ENCODE measurements at regions not wholly inside any gene's neighbourhood (a gene's known extent, or its start where the extent isn't known, plus 50 kb on each side); places are given as distances from the start of the nearest gene placed in this dataset.

DNA sequence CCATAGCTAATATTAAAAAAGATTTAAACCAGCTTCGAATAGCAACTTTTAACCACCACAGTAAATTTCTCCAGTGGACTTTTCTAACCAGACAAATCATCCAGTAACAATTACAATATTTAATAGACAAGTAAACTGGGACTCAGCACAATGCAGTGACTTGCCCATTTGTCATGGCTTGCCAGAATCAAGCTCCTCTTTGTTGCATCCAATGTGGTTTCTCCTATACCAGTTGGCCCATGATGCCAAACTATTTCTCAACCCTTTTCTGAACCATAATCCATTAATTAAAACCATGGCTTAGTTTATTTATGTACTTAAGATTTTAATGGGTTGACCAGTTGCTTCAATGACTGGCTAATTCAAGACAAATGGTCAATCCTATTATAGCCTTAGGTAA lies 64.4 kb downstream of the DIO2 start:
- no peak for DNase-seq

DNA sequence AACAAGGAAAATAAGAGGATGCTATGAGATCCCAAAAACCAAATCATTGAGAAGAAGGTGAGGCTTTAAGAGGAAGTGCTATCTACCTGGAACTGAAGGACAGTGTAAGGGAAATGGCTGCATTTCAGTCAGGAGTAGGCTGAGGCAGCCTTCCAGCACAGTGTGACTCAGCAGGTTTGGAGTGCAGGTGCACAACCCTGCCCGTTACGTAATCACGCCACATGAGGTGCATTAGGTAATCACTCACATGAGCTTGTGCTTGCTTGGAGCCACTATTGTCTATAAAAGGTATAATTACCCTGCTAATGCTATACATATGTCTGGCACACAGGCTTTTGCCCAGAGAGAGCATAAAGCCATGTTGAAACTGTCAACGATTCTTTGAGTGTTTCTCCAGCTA lies 74.9 kb downstream of the DIO2 start:
- DNase-seq: no peak

DNA sequence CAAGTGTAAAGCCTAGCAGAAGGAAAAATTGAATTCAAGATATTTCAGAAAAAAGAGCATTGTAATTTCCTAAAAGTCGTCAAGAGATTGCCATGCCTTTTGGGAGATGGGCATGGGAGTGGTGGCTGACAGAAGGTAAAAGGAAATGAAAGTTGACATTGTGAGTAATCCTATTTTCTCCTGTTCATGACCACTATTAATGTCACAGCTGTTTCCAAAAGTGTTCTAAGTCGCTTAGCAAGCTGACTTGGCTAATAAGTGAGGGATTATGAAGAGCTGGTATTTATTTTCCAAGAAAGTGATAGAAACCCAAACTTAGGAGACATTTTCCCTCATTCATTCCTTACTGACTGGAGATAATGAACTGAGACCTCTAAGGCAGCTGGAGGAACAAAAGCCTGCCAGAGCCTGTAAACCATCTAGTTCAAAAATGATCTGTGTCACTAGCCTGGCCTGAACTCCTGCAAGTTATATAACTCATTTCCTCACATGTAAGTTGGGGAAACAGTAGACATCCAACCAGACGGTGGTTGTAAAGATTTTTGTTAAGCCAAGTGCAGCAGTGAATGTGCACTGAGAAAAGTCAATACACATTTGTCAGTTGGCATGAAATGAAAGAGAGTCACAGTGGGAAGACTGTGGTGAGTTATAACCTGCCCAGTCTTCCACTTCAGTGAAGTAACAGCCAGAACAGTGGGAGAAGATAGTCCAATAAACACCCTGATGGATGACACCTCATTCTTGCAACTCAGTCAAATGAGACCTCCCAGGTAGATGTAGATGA lies 75.8 kb downstream of the DIO2 start:
- DNase-seq: no peak

DNA sequence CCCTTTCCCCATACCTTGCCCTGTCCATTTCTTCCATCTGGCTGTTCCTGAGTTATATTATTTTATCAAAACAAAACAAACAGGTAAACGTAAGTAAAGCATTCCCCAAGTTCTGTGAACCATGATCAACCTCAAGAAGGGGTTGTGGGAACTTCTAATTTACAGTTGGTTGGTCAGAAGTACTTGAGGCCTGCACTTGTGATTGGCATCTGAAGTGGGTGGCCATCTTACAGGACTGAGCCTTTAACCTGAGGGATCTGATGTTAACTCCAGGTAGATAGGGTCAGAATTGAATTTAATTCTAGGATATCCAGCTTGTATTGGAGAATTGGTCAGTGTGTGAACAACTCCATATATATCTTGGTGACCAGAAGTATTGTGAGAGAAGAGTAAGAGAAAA lies 77.0 kb downstream of the DIO2 start:
- DNase-seq: no peak

DNA sequence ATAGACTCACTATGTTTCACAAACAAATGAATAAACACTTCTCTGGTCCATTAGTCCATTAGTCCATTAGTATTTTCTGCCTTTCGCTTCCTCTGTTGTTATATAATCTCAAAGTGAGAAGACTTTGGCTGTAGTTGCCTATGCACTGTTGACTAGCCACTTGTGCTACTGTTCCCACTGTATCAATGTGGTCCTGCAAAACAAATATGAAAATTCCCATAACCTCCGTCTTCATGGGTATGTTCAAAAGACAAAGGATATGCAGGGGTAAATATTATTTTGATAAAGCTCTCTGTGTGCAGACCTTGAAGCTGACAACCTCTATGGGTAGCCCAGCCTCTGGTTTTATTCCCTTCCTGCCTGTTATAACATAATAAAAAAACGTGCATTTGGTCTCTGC lies 77.8 kb downstream of the DIO2 start:
- no peak for DNase-seq

DNA sequence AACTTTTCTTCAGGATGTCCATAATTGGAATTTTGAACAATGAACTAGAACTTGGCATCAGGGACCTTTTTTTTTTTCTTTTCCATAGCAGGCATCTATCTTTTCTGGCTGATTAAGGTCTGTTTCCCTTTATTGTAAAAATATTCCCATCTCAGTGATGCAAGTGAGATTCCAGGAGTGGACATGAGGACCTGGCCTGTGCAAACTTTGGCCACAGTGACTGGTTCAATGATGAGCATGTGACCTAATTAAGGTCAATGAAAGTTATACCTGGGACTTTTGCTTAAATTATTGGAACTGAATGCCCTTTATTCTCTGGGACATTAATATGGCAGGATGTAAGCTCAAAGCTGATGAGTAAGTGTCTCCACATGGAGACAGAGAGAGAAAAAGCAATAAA lies 83.8 kb downstream of the DIO2 start:
- DNase-seq: no peak

DNA sequence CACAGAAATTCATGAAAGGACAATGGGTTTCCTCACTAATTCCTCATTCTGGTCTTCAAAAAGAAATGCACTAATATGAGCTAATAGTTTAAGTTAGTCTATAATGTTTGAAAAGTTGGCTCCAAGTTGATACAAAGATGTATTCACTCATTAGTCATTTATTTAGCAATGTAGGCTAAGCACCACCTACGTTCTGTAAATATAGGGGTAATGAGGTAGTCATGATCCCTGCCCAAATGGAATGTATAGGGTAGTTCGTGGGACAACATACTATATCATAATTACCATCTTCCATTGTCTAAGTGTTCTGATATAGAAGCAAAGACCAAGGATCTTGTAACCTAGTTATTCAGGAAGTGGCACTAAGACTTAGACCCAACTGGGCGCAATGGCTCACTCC lies 86.5 kb downstream of the DIO2 start:
- DNase-seq: no peak

DNA sequence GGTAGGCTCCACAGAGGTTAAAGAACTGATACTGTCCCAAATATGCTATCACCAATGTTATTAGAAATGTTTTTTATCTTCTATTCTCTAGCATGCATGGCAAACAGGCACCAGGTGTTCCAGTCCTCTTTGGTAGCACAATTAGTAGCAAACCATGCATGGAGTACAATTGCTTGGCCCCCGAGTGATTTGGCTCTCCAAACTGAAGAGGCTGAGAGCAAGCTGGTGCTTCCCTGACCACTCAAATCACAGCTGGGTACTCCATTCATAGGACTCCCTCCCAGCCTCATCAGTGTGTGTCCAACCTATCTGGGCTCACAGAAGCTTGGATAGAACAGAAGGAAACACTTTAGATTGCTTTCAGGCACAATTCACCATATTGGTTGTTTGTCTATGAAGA lies 93.4 kb downstream of the DIO2 start:
- DNase-seq: no peak

DNA sequence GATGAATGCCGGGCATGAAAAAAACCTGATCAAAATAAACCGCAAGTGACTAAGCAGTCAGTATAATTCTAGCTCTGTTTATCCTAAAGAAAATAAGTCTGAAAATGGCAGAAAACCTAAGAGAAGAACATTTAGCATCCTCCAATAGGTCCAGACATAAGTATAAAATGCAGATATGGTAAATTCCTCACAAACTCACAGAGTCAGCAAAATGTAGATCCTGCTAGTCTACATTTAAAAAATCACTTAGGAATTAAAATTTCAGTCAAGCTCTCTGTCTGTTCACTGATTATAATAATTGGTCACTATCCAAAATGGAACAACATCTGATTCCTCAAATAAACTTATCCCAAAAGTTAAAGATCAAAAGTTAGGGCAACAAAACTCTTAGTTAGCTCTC lies 95.1 kb downstream of the DIO2 start:
- no peak for DNase-seq

DNA sequence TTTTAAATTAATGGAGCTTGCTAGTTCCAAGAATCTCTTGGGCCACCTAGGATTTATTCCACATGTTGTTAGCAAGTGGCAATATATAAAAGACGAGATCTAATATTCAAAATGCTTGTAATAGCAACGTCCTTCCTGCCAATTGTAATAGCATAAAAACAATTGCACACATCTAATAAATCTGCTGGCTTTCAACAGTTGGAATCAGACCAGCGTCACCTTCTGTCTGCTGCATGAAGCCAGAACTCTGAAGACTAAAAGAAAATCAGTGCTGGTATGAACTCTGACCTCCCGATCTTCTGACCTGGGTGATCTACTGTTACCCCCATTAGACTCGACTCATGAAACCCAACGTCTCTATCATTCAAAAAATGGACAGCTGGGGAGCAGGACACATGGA lies 100.6 kb downstream of the DIO2 start:
- no peak for DNase-seq

DNA sequence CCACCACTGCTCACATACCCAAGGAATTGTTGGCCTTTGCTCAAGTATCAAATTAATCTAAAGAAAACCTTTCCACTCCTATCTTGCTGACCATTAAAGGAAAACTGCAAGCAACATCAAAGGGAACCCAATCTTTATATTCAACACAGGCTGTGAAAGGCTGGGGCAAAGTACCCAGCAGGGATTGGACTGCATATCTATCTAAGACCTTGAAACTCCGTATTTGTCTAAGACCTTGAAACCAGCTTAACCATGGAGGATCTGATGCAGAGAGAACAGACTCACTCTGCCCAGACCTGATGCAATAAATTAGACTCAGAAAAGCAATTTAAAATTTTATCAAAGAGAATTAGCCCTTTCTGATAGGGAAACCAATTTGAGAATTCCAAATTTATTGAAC lies 102.2 kb downstream of the DIO2 start:
- DNase-seq: no peak

DNA sequence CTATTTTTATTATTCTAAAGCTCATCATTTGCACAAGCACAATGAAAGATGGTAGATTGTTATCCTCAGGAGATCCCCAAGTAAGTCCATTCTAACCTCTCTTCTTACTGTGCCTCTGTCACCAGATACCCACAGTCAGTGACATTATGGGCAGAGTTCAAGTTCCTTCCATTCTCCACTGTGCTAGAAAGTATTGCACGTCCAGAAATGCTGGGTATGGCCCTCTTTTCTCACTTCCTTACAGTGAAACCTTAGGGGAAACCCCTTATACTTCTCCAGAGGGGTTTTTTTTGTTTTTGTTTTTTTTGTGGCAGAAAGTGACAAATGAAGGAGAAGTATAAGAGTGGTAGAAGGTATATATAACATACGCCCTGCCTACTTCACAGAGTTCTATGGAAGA lies 102.9 kb downstream of the DIO2 start:
- DNase-seq: no peak

DNA sequence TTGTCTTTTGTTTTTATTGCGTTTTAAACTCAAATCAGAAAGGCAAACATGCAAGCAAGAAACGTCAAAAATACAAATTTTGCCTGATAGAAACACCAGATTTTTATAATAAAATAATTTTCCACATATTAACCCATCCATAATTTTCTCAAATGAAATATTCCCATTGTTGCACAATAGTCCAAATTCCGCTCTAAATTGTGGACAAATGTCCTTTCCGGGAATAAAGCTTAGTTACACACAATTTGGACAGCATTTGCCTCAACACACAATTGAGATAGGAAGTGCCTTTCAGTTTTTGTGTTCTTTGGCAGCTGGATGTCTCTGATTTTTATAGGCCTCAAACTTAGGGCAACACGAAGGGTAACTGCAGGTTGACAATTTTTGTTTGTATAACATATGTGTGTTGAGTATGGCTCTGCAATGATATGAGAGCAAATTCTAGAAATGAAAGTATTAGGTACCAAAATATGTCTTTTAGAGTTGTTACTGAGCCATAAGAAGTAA lies 105.8 kb downstream of the DIO2 start:
- DNase-seq: no peak

DNA sequence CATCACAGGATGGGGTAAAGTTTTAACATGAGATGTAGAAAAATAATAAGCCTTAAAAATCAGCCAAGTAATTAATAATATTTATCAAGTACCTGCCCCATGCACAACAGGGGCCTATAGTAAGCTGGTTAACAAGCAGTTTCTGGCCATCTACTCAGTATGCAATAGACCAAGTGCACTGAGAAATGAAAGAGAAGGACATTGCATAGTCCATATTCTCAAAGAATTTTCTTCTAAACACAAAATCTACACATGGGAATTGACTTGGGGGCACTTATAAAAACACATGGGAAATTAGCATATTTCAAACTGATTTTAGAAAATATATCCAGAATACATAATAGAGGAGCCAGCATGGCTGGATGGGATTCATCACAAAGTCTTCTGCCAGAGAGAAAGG lies 109.5 kb downstream of the DIO2 start:
- DNase-seq: no peak

DNA sequence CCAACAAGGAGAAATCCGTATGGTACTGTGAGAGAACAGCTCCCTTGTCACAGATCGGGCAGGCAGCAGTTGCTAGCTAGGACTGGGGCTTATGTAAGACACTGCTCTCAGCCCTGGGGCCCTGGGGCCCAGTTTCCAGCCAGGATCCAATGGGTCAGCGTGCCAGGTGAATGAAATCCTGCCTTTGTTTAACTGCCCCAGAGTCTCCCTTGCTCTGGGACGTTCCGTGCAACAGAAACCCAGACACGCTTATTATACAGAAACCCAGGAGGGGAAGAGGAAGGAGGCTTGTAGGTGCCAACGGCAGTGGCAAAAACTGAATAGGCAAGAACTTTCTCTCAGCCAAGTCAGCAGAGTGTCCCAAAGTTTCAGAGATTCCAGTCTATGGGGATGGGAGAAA lies 110.6 kb downstream of the DIO2 start:
- DNase-seq: no peak

DNA sequence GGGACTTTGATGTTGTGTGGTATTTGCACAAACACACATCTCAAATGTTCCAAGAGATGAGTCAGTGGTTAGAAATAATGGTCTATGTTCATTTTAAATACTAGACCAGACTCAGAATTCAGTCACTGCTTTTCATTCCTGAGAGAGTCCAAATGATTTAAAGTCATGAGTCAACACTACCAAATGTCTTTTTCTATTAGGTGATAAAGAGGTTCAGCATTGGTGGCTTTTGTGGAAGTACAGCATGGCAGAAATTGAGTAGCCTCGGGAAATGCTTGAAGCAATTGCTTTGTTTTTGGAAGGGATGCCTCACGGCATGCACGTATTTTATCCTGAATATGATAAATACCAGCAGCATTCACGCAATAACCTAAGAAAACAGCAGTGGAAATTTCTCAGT lies 115.7 kb downstream of the DIO2 start:
- DNase-seq: no peak

DNA sequence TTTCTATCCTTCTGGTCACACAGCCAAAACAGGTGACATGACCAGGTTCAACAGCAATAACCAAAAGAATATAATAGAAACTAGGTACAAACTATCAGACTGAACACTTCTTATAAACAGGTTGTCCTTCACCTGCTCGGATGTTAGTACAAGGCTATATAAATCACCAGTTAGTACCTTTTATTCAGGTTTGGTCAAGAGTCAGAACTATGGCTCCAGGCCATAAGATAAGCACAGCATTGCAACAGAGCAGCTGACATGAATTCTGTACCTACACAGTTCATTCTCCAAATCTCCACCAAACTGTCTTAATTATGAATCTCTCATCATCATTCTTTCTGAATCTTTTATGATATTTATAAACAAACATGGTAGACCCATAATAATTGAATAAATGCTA lies 123.9 kb downstream of the DIO2 start:
- DNase-seq: no peak

DNA sequence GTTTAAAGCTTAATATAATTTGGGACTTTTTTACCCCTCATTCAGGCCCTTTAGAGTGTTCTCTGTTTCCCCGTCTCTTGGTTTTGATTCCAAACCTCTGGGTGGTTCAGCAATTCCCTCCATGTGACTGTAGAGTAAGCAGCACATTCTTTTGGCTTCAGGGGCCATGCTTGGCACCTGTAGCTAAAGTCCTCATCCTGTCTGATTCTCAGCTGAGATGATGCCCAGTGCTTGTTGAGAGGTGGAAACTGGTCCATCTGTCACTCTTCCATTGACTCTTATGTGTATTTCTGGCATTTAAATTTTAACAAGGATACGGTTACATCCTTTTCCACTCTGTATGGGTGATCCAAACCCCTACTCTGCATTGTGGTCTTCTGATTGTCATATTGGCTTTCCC lies 127.1 kb downstream of the DIO2 start:
- no peak for DNase-seq

DNA sequence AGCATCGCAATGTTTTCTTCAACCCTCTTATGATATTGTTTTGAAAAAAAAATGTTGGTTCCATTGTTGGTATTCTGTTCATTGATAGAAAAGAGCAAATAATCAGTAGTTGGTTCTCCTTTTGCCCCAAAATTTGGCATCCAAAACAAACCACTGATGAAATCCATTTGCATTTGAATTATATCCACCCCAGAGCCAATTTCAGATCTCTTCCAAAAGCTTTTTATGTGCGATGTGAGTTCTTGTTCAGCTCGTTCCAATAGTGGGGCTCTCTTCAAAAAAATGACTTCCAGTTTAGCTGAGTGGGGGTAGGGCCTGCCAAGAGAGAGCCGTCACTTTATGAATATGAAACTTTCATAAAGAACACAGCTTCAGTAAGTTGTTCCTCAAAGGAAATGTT lies 130.7 kb downstream of the DIO2 start:
- no peak for DNase-seq

DNA sequence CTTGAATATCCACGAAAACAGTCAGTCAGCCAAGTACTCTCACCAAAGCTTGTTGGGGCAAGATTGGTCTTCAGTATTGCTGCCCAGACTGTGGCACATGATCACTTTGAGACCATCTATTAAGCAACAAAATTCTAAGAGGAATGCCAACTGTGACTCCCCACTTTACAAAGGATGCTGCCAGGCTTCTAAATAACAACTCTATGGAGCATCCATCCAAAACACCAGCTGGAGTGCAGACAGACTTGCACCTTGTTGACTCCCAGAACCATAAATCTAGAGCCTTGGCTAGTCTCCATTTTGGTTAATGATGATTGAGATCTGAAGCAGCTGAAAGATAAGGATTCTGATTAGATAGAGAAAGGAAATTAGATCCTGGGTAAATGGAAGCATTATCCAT lies 132.8 kb downstream of the DIO2 start:
- DNase-seq: no peak

DNA sequence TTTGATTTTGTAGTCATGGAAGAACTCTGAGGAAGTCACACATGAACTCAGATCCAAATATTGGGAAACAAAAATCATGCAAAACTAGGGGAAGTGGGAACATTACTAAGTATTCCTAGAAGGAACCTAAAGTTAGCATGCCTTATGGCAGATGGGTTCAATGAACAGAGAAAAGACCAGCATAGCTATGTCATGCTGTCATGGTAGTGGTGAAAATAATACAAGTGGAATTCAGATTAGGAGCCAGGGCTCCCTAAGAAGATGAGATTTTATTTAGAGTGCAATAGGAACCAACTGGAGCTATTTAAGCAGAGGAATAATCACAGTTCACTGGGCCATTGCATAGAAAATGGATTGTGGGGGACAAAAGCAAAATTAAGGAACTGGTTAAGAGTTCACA lies 134.0 kb downstream of the DIO2 start:
- DNase-seq: no peak

DNA sequence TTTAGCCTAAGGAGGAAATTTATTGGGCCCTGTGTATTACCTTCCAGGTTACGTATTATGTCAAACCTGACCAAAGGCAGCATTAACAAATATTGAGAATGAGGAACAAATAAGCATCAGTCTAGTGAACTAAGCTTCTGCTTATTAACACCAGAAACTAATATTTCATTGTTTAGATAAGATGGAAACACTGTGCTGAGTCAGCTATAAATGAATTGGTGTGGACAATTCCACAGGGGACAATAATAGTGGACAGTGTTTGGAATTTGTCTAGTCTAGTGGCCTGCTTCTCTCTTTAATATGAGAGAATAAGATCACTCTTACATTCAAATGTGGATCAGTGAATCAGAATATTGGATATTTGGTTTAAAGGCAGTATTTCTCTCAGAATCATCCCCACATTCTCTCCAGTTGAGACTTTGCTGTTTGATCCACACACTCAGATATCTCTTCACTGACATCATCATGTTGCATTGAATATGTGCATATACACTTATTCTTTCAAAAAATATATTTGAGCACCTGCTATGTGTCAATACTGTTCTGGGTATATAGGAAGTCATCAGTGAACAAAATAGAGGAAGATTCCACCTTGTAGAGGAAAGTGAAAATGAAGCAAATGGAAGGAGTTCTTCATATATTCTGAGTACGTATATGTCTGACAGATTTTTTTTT lies 136.3 kb downstream of the DIO2 start:
- no peak for DNase-seq

DNA sequence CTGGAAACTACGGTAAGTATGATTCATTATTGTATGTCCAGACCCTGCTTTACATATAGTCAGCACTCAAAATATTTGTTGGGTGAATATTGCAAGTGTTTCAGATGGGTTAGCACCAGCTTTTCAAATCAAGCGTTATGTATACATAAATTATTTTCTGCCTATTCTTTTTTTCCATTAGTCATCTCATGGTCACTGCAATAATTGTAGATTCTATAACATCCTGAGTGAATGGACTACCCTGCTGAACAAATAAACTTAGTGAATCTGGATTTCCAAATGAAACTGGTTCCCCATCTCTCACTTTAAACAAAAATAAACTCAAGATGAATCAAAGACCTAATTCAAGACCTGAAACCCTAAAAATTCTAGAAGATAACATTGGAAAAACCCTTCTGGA lies 152.3 kb downstream of the DIO2 start:
- DNase-seq: no peak

DNA sequence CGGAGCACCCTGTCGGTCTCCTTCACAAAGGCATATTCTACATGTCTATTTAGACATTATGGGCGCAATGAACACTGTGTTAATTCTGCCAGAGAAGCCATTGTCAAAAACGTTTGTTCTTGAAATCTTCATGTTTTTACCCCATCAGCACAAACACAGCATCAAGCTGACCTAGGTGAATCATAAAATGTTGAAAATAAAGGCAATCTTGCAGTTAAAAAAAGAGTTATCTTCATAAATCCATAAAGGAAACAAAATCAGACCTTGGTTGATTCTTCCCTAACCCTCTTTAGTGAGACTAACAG lies 154.9 kb downstream of the DIO2 start:
- no peak for DNase-seq

All from MV-4-11 (cell line).